NCI-H748 (cell line): ENCODE measurements at regions not wholly inside any gene's neighbourhood (a gene's known extent, or its start where the extent isn't known, plus 50 kb on each side); places are given as distances from the start of the nearest gene placed in this dataset.
"Not testable (repeated sequence)": the region's sequence is repeated elsewhere in the genome, so short reads cannot be mapped to it uniquely, and the experiment has no call there.

Source experiments
- DNase-seq: peaks from one replicate; lab custom pipeline; 2025; ENCODE audit not compliant: unreplicated experiment; lab: John Stamatoyannopoulos, UW

DNA sequence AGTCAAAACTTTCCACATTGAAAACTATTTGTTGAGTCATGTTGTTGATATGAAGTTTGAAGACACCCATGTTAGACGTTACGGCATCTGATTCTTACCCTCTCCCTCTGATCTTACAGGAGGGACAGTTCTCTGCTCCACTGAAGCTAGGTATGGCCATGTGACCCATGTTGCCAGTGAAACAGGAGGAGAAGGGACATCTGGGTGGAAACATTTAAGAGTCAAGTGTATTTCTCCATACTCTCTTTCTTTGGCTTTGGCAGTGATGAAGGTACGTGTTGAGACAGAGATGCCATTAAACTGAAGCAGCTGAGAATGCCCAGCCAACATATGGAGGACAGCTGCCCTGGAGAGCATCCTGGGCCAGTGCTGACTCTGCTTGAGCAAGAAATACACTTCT is 198.4 kb upstream of the PTGFR start:
- DNase-seq: no peak

DNA sequence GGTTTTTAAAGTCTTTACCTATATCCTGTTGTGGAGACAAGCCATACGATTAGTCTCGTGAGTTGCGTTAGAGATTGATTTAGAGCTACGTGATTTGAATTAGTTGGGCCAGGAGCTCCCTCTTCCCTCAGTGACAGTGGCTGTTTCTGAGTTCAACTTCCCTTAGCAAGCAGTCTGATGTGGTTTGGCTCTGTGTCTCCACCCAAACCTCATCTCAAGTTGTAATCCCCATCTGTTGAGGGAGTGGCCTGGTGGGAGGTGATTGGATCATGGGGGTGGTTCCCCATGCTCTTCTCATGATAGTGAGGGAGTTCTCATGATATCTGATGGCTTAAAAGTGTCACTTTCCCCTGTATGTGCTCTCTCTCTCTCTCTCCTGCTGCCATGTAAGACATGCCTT is 192.9 kb upstream of the PTGFR start:
- DNase-seq: no peak

DNA sequence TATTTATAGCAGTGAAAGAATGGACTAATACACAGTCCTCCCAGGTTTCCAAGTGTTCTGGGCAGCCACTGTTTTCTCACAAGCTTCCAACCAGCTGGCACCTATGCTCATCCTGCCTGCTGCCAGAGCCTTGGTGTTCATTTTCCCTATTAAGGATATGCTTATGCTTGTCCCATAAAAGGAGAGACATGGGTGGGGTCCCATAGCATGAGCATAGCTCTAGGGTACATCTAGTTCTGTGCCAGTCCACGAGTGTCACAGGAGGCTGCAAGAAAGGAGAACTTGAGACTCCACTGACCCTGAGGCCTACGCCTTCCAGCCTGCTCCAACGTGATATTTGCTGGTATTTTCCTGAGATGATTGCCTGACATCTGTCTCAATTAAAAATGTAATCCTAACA is 192.4 kb upstream of the PTGFR start:
- DNase-seq: no peak

DNA sequence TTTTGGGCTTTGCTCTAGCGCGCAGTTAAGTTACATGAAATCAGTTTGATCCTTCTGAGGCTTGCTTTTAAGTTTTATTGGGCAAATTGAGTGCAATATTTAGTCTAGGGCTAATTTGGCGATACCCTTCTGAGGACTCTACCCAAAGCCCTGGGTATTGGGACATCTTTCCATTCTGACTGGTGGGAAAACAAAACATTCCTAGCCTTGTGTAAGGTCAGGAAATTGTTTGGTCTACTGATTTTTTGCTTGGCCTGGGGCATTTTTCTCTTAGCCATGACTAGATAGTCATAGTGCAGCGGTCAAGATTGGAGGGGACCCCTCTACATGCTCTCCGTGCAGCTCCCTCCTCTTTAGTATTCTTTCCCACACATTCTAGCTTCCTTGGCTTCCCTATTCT is 189.6 kb upstream of the PTGFR start:
- DNase-seq: no peak

DNA sequence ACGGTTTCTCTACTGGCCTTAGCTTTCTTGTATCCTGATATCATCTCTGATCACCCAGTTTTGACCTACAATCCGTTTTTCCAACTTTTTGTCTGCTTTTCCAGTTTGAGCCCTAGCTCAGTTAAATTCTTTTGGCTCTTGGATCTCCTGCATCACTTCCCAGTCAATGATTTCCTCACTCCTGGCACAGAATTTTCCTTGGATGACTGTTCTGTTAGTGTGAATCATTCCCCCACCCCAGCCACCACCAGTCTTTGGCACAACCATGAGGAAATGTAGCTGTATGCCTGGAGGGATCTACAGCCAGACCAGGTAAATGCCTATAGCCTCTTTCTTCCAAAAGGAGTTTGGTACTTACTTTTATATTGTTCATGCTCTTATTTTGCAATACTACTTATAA is 187.2 kb upstream of the PTGFR start:
- no peak for DNase-seq

DNA sequence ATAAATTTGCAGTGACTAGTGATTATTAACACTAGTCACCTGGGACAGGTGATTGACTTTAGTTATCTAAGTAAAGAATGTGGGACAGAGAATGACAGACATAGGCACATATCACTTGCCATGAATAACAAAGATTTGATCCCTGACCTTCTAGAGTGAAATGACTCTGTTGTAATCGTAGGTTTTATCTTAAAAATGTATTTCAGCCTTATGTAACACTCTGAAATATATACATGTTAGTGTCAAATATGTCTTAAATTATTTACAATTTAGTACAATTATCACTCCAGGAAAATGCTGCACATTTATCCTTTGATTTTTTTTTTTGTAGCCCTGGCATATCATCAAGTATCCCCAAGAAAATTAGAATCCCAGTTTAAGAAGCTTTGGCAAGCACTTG is 186.4 kb upstream of the PTGFR start:
- DNase-seq: no peak

DNA sequence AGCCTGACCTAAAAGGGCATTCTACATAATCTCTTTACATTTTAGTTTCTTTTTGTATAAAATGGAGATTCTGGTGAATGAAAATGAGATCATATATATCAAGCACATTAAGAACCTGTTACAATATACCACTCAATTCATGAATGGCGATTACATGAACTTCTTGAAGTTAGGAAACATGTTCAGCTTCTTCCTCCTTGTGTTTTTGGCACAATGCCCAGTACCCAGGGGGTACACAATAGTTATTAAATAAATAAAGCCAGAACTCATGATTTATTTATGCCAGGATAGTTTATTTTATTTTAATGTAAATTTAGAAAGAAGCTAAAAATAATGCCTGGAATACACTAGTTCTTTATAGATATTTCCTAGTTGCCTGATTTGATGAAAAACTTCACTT is 186.0 kb upstream of the PTGFR start:
- no peak for DNase-seq

DNA sequence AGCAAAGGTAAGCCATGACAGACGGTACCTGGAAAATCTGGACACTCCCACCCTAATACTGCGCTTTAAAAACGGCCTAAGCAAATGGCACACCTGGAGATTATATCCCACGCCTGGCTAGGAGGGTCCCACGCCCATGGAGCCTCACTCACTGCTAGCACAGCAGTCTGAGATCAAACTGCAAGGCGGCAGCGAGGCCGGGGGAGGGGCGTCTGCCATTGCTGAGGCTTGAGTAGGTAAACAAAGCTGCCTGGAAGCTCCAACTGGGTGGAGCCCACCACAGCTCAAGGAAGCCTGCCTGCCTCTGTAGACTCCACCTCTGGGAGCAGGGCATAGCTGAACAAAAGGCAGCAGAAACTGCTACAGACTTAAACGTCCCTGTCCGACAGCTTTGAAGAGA is 180.5 kb upstream of the PTGFR start:
- DNase-seq: not testable (repeated sequence)

DNA sequence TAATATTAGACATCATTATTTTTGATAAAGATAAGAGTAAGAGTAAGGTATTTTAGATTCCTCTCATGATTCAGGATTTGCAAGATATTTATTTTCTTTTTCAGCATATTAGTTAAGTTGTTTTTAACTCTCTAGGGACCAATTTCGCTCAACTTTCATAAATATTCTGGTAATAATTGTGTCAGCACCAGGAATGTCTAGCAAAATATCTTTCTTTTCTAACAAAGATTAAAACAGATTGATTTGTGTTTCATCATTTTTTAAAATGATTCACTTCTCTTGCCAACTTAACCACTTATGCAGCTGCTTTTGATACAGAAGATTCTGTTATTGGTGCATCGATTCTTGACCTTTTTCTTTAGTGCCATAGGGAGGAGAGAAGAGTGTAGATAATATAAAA is 172.8 kb upstream of the PTGFR start:
- DNase-seq: no peak

DNA sequence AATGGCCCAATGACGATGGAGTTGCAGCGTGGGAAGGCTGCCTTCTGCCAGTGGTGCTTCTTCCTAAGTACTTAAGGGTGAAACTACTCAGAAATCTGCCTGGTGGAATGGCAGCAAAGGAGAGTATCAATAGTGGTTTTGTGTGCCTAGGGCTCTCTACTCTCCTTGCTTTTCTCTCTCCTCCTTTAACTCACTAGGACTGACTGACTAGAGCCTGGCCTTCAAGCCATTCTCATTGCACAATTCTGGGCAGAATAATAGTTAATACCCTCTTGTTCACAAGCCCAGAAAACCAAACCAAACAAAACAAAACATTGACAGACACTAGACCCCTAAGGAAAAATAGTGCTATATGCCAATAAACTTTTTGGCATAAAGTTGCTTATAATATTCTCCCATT is 171.2 kb upstream of the PTGFR start:
- no peak for DNase-seq

DNA sequence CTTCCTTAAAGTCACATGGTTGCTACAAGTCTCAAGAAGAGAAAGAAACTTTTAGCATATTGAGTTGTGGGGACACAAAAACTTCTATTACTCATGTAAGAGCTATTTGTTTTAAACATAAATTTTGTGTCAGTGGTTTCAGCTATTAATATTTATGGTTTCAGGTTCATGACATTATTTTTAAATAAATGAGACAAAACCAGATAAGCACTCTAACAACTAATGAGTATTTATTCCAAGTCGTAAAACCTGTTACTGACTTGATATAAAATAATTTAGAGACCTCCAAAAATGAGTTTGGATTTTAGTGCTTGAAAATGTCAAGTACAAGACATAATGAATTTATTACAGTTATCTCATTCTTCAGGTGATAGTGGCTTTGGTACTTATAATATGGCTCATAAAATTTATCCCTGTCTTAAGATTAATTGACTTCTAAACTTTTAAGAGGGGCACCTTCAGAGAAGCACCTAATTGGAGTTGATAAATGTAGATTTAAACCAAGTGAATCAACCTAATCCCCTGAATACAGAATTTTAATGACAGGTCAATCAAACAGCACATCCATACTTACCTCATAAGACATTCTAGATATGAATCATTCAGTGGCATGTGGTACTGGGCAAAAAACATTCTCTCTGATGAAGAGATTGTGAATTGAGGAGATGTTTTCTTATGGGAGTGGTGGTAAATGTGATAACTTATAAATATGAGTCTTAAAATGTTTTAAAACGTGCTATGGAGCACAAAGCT is 167.7 kb upstream of the PTGFR start:
- DNase-seq: no peak

DNA sequence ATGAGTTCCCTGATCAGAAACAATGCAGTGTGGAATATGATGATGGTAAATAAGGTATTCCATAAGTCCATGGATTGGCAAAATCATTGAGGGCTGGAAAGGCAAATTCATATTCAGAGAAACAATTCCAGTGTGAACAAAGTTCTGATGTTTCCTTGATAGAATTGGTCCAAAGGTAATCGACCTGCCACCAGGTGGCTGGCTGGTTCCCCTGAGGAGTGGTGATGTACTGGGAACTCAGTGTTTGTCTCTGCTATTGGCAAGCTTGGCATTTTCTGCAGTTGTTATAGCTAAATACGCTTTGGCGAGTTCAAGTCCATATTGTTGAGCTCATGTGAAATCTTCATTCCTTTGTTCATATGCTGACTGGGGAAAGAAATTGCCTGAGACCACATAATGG is 165.5 kb upstream of the PTGFR start:
- no peak for DNase-seq

DNA sequence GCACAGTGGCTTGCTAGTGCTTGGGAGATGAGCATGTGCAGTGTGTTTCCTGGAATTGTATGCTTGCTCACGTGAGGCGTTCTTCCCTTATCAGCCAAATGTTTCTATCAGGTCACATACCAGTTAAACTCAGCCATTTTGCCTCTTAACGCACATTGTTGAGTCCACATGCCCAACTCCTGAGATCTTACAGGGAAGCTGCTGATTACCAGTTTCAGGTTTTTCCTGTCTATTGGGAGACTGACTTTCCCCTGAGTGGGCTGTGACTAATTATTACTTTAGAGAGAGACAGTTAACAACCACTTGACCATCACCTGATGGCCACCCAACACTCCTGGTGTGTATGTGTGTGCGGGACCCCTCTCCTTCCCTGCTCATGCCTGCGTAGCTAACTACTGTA is 161.3 kb upstream of the PTGFR start:
- DNase-seq: no peak

DNA sequence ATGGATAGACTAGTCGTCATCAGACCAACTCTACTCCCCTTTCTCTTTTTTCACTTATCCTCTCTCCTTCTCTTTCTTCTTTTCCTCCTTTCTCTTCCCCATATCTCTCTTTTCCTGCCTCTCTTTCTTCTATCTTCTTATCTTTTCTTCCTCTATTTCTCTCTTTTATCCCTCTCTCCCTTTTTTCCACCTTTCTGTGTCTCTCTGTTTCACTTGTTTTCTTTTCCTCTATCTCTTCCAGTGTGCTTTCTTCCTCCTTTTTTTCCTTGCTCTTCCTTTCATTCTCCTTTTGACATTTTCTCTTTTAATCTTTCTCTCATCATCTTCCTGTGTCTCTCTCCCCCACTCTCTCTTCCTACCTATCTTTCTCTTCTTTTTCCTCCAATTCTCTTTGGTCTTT is 159.0 kb upstream of the PTGFR start:
- no peak for DNase-seq

DNA sequence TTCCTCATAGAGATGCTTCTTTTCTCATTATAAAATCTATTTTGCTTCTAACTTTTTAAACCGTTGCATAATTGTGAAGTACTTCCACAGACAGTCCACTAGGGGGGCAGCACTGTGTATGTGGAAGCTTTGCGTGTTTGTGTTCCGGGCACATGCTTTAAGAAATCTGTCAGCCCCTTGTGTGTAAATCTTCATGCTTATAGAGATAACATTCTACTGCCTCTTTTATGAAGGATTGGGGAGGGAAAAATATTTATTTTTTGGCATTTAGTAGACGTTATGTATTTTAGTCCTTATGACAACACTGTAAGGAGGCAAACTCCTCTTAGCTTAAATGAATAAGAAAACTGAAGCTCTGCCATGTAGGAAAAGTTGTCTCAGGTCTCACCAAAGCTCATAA is 157.3 kb upstream of the PTGFR start:
- no peak for DNase-seq

DNA sequence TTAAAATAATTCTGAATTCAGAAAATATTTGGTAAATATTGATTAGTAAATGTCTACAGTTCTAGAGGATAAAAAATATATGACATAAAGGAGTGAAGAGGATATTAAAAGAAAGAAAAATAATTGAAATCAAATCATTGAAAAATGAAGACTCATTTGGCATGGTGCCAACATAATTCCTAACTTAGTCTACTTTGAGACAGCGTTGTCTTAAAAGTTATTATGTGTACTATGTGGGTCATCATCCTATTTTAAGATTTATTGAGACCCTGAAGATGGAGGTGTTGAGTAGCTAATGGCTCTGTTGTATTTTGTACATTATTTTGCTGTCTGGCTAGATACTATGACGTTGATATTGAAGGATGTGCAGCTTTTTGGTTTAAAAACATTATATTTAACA is 156.7 kb upstream of the PTGFR start:
- DNase-seq: no peak

DNA sequence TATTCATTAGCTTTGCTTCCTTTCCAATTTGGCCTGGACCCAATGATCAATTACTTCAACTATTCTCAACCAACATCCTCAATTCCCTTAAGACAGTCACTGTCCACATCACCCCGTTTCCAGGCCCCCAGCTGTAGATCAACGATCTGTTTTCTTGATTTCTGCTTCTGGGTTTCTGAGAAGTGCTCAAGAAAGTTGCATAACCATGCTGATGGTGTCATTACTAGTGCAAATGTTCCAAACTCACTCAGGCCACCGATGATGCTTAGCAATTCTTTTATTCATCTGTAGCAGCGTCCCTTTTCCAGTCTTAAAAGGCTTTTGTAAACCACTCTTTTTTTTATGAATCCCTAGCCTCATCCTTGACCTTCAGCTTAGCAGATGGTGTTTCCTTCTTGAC is 155.8 kb upstream of the PTGFR start:
- DNase-seq: no peak

DNA sequence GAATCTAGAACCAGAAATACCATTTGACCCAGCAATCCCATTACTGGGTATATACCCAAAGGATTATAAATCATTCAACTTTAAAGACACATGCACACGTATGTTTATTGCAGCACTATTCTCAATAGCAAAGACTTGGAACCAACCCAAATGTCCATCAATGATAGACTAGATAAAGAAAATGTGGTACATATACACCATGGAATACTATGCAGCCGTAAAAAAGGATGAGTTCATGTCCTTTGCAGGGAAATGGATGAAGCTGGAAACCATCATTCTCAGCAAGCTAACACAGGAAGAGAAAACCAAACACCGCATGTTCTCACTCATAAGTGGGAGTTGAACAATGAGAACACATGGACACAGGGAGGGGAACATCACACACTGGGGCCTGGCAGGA is 154.0 kb upstream of the PTGFR start:
- DNase-seq: not testable (repeated sequence)

DNA sequence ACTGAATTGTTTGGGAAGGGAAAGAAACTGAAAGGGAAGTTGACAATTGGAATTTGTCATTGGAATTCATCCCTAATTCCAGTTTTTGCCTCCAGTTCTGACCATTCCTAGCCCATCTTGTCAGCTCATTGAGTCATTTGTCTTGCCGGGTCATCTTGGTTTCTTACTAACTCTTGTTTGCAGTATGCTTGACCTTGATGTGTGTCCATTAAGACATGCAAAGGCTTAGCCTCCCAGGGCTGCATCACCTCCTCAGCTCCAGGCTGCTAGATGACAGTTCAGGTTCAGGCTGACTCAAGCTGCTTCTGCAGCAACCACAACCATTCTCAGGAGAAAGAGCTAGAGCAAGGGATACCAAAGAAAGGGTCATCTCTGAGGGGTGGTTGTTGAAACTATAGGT is 151.3 kb upstream of the PTGFR start:
- DNase-seq: no peak

DNA sequence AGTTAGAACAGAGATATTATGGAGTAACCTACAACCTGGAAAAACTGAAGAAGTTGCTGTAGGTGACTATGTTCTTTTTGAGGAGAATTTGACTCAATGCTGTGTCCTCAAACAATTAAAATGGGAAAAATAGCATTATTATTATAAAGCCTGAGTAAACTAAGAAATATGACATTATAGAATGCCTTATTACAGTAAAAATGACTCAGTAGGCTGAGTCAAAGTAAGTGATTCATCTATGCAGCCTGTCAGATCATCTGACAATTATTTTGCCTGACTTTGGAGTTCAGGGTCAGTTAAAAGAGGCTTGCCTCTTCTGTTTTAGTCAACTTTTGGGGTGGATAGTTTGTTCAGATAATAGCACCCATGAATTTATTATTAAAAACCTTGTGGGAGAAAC is 150.8 kb upstream of the PTGFR start:
- no peak for DNase-seq

DNA sequence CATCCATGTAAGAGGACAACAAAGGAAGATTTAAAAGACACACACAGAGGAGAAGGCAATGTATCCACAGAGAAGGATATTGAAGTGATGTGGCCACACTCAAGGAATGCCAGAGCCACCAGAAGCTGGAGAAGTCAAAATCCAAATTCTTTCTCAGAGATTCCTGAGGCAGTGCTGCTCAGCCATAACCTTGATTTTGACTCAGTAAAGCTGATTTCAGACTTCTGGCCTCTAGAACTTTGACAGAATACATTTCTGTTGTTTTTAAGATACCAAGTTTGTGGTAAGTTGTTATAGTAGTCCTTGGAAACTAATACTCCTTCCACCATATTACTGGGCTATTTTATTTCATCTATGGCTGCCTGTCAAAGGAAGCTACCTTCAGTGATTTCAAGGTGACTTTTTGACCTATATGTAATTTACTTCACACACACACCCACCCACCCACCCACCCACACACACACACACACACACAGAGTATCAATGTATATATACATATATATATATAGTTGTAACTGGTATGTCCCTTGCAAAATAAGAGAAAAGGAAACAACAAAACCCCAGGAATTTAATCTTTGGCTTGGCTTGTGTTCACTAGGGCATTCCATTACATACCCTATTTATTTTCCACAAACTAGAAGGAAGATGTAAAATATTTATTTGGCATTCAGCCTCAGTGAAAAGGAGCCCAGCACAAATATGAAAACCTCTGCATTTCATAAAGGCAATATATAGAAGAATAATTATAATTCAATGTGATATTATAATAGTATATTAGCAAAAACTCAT is 142.1 kb upstream of the PTGFR start:
- no peak for DNase-seq

DNA sequence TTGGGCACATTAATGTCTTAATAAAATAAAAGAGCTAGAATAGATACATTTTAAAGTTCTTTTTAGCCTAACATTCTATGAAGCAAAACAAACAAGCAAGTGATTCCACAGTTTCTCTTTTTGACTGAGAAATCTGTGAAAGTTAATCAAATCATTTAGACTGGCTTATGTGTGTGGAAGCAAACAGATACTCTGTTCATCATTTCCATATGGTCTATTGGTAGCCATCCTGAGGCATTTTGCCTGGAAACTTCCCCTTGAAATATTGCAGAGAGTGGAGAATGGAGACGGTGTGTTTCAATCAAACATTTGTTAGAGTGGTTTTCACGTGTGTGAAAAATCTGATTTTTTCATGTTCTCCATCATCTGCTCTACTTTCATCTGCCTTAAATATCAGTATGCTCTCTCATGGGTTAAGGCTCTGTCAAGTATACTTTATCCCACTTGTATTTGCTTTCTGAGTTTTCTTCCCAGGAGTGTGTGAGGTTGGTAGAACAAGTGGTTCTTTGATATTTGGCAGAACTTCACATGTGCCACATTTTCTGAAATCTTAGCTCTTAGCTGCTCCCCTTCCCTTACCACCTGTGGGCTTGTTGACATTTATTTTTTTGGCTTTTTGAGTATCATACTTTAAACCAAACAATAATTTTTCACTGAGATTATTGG is 139.1 kb upstream of the PTGFR start:
- no peak for DNase-seq
